Glutamatergic neuron (in vitro differentiated cells): ENCODE measurements at regions not wholly inside any gene's neighbourhood (a gene's known extent, or its start where the extent isn't known, plus 50 kb on each side); places are given as distances from the start of the nearest gene placed in this dataset.

Experiments
- DNase-seq: peaks from one replicate; pipeline ENCODE4 v3.0.0; 2022
- H3K27ac Mint-ChIP-seq: one replicate; pipeline ENCODE4 v1.8.0; 2020; ENCODE audit warnings: mild to moderate bottlenecking, mixed read lengths, inconsistent platforms; ENCODE audit not compliant: unreplicated experiment
- H3K27me3 Mint-ChIP-seq: one replicate; pipeline ENCODE4 v1.8.0; 2020; ENCODE audit warnings: mild to moderate bottlenecking, moderate library complexity, mixed read lengths, inconsistent platforms; ENCODE audit not compliant: unreplicated experiment
- H3K36me3 Mint-ChIP-seq: one replicate; pipeline ENCODE4 v1.8.0; 2020; ENCODE audit warnings: mild to moderate bottlenecking, mixed read lengths, inconsistent platforms; ENCODE audit not compliant: unreplicated experiment
- H3K4me1 Mint-ChIP-seq: one replicate; pipeline ENCODE4 v1.8.0; 2020; ENCODE audit warnings: mild to moderate bottlenecking, low read depth, mixed read lengths, inconsistent platforms; ENCODE audit not compliant: unreplicated experiment
- H3K4me3 Mint-ChIP-seq: one replicate; pipeline ENCODE4 v1.8.0; 2020; ENCODE audit warnings: mild to moderate bottlenecking, mixed read lengths, inconsistent platforms; ENCODE audit not compliant: unreplicated experiment
- H3K9me3 Mint-ChIP-seq: one replicate; pipeline ENCODE4 v1.8.0; 2020; ENCODE audit warnings: mild to moderate bottlenecking, moderate library complexity, mixed read lengths, inconsistent platforms; ENCODE audit not compliant: unreplicated experiment
- TF ChIP-seq, protein P1 (sequence below): fragments of 200-600 bp; sonication (generic); IDR thresholded peaks from one replicate; pipeline ENCODE4 v1.5.0; 2021; ENCODE audit not compliant: partially characterized antibody, unreplicated experiment

DNA sequence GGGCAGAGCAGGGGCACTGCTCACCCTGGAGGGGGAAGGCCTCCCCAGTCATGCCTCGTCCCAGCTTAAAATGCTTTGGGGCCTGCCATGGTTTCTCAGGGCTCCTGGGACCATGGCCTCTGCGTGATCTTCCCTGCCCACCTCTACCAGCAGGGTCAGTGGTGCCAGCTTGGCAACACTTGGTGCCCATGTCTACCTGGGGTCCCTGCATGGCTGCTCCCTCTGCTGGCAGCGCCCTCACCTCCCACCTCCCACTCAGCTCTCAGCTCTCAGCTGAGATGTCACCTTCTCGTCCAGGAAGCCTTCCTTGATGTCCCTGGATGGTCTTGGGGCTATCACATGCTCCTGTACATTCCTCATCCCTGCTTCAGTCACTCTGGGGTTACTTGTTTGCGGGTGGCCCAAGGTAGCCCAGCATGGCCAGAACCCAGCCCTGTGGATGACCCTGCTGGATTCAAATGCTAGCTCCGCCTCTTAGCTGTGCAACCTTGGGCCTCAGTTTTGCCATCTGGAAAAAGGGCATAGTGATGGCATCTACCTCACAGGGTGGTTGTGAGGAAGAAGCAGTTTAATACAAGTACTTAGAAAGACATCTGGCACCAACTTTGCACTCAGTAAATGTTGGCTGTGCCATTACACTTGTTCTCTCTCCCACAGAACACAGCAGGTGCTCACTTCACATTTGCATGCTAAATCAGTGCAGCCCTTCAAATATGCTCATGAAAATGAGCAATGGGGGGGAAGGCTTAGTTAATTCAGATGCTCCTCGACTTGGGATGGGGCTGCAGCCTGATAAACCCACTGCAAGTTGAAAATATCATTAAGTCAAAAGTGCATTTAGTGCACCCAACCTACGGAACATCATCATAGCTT lies 53.5 kb upstream of the PTPN1 start:
- DNase-seq, result no peak
- H3K9me3 Mint-ChIP-seq, result no peaks in the 10 kb centered on the region
- H3K36me3 Mint-ChIP-seq, result no peaks in the 10 kb centered on the region
- TF ChIP-seq, protein P1, sequence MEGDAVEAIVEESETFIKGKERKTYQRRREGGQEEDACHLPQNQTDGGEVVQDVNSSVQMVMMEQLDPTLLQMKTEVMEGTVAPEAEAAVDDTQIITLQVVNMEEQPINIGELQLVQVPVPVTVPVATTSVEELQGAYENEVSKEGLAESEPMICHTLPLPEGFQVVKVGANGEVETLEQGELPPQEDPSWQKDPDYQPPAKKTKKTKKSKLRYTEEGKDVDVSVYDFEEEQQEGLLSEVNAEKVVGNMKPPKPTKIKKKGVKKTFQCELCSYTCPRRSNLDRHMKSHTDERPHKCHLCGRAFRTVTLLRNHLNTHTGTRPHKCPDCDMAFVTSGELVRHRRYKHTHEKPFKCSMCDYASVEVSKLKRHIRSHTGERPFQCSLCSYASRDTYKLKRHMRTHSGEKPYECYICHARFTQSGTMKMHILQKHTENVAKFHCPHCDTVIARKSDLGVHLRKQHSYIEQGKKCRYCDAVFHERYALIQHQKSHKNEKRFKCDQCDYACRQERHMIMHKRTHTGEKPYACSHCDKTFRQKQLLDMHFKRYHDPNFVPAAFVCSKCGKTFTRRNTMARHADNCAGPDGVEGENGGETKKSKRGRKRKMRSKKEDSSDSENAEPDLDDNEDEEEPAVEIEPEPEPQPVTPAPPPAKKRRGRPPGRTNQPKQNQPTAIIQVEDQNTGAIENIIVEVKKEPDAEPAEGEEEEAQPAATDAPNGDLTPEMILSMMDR, result no peak
- no peak overlapping the region for H3K4me3 Mint-ChIP-seq
- no peaks in the 10 kb centered on the region for H3K27me3 Mint-ChIP-seq
- H3K27ac Mint-ChIP-seq, result no peak overlapping the region
- H3K4me1 Mint-ChIP-seq, result no peaks in the 10 kb centered on the region

DNA sequence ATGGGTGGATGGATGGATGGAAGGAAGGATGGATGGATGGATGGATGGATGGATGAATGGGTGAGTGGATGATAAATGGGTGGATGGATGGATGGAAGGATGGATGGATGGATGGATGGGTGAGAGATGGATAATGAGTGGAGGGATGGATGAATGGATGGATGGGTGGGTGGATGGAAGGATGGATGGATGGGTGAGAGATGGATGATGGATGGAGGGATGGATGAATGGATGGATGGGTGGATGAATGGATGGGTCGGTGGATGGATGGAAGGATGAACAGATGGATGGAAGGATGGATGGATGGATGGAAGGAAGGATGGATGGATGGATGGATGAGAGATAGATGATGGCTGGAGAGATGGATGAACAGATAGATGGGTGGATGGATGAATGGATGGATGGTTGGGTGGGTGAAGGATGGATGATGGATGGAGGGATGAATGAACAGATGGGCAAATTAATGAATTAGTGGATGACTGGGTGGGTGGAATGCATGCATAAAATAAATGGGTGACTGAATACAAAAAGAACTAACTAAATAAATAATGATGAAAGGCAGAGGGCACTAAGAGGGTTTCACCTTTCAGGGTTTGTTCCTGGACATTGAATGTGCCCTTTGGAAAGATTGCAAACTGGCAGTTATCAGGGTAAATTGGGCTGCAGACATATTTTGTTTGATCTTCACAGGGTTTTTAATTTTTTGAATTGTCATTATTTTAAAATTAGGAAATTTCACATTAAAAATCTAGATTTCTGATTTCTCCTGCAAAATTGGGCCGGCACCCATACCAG lies 50.9 kb upstream of the PTPN1 start:
- H3K27me3 Mint-ChIP-seq, result no peaks in the 10 kb centered on the region
- TF ChIP-seq, protein P1, result no peak
- H3K4me3 Mint-ChIP-seq, result no peak overlapping the region
- no peak overlapping the region for H3K27ac Mint-ChIP-seq
- no peaks in the 10 kb centered on the region for H3K4me1 Mint-ChIP-seq
- H3K9me3 Mint-ChIP-seq, result no peaks in the 10 kb centered on the region
- H3K36me3 Mint-ChIP-seq, result no peaks in the 10 kb centered on the region
- no peak for DNase-seq

DNA sequence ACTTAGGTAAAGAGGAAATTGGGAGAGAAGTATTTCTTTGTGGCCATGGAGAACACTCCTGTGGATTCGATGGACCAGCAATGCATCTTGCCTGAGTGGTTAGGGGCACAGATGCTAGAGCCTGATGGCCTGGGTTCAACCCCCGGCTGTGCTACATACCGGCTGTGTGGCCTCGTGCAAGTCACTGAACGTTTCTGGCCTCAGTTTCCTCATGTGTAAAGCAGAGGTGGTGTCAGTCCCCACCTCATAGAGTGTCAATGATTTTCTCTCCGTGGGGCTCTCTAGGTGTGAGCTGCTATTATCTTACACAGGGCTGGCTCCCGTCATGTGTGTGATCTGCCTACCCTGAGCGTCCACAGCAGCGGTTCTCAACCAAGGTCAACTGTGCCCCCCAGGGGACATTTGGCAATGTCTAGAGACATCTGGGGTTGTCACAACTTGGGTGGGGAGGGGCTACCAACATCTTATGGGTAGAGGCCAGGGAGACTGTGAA lies 50.0 kb upstream of the PTPN1 start:
- TF ChIP-seq, protein P1, result no peak
- Mint-ChIP-seq H3K27ac (no peak overlapping the region), H3K9me3 (no peaks in the 10 kb centered on the region), H3K4me1 (no peaks in the 10 kb centered on the region), H3K36me3 (no peaks in the 10 kb centered on the region), H3K4me3 (no peak overlapping the region), H3K27me3 (peaks cover 2% of the 10 kb centered on the region)
- no peak for DNase-seq
